T47D (cell line): ENCODE measurements at regions not wholly inside any gene's neighbourhood (a gene's known extent, or its start where the extent isn't known, plus 50 kb on each side); places are given as distances from the start of the nearest gene placed in this dataset.
A peak's percentile ranks its signal among the peaks of the same experiment; 100 is the strongest.

Experiments
- DNase-seq, 2 experiments: peaks; one replicate each; pipeline versions ENCODE4 v3.0.0 to v3.0.0-alpha.2; 2011 to 2012; ENCODE audit warnings: low read depth in 1 of 2, low spot score in 1 of 2
- JUND ChIP-seq: IDR thresholded peaks from 2 replicates; pipeline ENCODE4 v1.6.1; 2012; ENCODE audit warnings: low read depth
- in situ Hi-C: cut with HindIII; loops from 2 replicates; pipeline ENCODE4 v1.10.0; 2016; ENCODE audit warnings: low sequenced_read_pairs, low pct_unique_long_range_greater_than_20kb

DNA sequence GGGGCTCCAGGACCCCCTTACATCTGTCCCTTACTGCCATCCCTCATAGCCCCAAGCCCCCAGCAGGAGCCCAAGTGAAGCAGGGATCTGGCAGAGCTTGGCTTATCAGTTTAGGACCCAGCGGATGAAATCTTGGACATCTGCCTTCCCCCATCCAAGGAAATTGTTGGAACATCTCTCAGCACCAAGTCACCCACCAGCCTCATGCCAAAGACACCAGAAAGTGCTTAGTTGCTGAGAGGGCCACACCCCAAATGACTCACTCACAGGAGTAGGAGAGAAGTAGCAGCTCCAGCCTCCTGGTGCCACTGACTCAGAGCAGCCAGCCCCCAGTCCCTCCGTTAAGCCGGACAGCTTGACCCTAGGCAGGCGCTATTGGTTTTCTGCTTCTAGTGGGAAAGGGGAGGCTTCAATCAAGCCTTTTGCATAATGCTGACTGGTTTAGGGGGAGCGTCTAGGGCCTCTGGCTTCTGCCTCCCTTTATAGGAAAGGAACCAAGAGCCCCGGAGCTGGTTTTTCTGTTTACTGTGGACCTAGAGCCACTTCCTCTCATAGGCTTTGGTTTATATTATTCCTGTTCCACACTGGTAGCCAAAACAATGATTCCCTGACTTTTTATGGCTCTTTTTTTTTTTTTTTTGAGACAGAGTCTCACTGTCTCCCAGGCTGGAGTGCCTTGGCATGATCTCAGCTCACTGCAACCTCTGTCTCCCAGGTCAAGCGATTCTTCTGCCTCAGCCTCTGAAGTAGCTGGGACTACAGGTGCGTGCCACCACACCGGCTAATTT lies 114.2 kb upstream of the IPO9 start:
- in situ Hi-C loops, result no loop called here
- no peak for TF ChIP-seq JUND
- DNase-seq, result no peak

DNA sequence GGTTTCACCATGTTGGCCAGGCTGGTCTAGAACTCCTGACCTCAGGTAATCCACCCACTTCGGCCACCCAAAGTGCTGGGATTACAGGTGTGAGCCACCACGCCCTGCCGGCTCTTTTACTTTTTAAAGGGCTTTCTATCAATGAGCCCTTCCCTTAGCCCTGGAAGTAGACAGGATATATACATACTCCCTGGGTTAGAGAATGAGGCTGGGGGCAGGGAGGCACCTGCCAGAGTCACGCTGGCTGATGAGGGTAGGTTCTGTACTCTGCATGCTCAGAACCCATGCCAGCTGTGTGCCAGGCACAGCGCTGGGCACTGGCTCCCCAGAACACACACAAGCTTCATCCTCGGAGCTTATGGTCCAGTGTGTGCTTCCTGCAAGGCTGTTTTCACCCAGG lies 113.6 kb upstream of the IPO9 start:
- no peak for TF ChIP-seq JUND
- DNase-seq, result no peak
- in situ Hi-C loops, result no loop called here

DNA sequence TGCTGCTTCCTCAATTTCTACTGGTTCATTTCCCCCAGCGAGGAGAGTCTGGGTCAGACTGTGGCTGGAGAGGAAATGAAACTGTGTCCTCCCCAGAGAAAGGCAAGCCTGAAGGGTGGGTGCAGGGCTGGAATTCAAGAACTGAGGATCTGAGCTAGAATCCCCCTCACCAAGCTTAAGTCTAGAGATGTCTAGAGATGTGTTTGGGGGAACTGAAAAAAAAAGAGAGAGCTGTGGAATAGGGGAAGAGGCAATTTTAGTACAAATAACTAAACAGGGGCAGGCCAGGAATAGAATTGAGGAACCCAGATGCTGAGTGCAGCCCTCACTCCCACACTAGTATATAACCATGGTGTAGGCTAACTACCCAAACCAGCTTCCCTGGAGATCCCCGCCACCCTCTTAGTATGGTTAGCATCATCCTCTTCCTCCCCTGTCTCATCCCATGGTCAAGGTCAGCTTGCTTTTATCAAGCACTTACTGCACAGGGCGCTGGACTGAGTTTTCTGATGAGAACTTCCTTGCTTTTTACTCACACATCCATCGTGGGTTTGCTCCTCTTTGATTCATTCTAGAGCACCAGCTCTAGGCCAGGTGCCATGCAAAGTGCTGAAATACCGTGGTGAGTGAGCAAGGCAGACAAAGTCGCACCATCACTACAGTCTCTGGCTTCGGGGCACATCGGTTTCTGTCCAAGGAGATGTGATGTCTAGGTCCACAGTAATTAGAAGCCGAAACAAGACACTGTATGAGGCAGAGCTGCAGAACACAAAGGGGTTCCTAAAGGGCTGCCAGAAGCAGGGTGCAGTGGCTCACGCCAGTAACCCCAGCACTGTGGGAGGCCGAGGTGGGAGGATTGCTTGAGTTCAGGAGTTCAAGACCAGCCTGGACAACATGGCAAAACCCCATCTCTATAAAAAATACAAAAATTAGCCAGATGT lies 112.9 kb upstream of the IPO9 start:
- in situ Hi-C loops, result no loop called here
- no peak for TF ChIP-seq JUND
- no peak for DNase-seq

DNA sequence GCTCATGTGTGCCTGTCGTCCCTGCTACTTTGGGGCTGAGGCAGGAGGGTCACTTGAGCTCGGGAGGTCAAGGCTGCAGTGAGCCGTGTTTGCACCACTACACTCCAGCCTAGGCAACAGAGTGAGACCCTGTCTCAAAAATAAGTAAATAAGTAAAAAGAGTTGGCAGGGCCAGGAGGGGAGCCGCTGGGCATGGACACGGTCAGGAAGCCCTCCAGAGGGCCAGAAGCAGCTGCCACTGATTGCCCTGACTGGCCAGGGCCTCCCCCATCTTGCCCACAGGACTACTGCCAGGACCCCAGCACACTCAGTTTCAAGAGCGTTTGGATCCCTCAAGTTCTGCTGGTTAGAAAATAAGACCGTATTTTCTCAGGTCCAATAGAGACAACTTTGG lies 112.2 kb upstream of the IPO9 start:
- no peak for TF ChIP-seq JUND
- in situ Hi-C loops, result no loop called here
- no peak for DNase-seq

DNA sequence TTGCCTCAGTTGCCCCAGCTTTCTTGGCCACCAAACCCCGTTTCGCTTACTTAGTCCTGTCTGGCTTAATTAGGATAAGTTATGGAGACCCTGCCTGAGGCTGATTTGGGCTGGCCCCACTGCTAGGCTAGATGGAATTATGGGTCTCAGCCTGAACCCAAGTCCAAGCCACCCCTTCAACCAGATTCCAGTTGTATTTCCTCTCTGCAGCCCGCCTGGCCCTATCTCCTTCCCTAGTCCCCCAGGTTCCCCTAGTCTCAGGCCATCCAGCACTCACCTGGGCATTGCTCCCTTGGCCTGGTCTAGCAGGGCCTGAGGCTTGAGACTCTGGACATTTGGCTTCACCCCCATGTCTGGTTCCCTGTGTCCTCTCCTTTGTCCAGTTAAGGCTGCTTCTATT lies 111.7 kb upstream of the IPO9 start:
- no peak for DNase-seq
- no peak for TF ChIP-seq JUND
- in situ Hi-C loops, result no loop called here

DNA sequence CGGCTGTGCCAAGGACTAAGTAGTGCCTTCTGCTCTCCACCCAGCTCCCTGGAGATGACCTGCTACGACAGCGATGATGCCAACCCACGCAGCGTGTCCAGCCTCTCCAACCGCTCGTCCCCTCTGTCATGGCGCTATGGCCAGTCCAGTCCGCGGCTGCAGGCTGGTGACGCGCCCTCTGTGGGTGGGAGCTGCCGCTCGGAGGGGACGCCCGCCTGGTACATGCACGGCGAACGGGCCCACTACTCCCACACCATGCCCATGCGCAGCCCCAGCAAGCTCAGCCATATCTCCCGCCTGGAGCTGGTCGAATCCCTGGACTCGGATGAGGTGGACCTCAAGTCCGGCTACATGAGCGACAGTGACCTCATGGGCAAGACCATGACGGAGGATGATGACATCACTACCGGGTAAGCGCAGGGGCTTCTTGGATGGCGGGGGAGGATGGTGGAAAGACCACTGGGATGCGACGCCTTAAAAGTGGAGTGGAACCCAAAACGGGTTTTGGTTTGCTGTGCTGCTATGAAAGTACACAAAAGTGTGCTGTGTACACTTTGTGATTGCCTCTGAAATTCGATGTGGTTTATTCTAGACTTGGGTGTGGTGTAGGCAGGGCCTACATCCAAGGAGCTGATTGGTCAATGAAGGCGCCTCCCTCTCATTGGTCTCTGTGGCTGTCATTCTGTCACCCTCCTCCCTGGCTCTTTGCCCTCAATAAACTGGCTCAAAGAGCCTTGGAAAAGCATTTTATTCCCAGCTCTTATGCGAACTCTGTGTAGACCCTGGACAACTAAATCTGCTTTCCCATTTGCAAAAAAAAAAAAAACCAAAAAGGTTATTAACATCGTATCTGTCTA lies 110.4 kb upstream of the IPO9 start:
- in situ Hi-C loops, result no loop called here
- TF ChIP-seq JUND, result no peak
- peak in 1 of 2 experiments; percentile 48 for DNase-seq

DNA sequence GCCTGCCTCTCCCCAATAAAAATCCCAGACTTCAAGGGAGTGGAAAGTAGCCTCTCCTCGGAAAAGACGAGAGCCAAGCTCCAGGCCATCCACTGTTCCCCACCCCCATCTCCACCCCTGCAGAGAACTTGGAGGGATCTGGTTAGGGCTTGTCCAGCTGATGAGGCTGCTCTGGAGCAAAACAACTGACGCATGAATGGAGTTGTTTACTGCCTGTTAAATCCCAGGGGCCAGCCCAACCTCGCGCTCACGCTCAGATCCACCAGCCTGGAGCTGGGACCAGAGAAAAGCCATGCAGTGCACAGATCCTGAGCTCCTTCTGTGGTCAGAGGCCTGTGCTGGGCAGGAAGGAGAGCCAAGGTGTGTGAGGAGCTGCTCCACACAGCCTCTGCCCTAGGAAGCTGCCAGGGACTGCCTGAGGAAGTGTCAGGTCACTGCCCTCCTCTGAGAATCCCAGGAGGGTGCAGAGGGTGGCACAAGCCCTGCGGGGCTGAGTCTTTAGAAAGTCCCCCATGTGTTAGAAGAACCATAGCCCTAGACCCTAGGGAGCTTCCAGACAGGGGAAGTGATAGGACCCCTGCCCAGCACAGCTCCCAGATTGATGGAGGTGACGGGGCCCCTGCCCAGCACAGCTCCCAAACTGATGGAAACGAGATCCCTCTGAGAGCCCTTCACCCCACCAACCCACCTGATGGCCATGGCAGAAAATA lies 109.0 kb upstream of the IPO9 start:
- in situ Hi-C loops, result no loop called here
- TF ChIP-seq JUND, result no peak
- no peak for DNase-seq

DNA sequence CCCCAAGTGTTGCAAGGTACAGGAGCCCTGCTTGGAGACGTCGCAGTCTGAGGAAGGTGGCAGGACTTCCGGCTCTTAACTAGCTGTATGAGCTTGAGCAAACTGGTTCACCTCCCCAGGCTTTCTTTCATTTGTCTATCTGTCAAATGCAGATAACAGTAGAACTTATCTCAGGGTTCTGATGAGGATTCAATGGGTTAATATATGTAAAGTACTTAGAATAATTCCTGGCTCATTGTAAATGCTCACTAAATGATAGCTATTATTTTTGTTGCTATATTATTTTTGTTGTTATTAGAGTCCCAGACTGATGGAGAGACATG lies 108.5 kb upstream of the IPO9 start:
- DNase-seq, result no peak
- TF ChIP-seq JUND, result no peak
- in situ Hi-C loops, result no loop called here

DNA sequence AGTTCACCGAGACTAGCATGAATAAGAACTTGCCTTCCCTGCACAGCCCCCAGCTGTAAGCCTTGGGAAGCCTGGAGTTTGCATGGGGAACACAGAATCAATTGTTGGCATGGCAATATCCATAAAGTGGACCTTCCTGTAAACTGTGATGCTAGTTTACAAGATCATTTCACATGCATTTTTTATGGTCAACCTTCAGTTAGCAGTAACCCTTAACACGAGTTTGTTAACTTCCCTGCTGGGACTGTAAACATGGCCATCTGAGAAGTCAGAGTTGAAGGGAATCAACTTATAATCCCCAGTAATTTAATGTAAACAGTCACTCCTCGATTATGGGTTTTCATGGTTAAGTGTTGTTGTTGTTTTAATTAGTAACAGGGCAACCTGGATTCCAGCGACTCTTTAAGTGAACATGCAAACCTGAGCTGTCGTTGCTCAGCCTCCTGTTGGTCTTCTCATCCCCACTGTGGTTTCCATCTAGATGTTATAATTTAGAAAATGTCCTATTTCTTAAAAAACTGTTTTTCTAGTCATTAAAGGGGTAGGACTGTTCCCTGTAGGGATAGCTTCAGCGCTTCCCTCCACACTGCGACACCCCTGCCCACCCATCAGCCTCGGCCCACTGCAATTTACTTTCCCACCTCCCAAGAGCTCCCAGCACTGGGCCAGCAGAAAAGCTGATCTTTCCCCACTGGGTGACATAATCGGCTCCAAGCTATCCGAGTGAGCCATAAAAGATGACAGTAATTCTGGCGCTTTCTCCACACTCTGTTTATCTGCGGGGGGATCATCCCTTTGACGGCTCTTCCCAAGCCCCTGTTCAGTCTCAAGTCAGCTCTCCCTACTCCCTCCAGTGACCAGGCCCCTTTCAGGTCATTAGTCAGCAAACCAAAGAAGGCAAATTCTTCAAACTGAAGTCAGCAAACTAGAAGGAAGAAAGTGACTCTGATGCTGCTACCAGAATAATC lies 107.6 kb upstream of the IPO9 start:
- no peak for TF ChIP-seq JUND
- in situ Hi-C loops, result no loop called here
- DNase-seq, result no peak

DNA sequence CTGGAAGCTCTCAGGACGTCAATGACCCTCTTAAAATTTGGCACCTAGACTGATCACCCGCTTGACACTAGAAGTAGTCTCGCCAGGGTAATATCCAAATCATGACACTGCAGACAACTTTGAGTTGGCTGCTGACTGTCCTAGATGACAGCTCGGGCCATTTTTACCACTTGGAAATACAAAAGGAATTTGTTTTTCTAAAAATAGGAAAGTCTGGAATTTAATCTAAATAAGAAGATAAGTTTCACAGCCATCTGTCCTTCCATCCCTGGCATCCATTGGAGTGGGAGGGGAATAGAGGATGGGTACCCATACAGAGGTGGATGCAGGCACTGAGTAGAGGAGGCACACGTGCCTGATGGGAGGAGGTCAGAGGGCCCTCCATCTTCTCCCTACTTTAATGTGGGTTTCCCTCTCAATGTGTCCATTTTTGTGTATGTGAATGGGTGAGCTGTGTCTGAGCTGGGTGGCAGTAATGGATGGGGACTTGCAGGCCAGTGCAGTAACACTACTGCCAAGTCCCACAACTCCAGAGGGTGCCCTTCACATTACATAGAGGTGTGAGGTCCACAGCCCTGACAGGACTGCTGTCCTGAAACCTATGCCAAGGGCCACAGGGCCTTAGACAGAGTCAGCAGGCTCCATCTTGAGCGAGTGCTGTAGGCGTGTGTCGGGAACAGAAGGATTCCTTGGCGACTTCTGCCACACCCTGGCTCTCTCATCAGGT lies 104.8 kb upstream of the IPO9 start:
- TF ChIP-seq JUND, result no peak
- no peak for DNase-seq
- in situ Hi-C loops, result no loop called here

DNA sequence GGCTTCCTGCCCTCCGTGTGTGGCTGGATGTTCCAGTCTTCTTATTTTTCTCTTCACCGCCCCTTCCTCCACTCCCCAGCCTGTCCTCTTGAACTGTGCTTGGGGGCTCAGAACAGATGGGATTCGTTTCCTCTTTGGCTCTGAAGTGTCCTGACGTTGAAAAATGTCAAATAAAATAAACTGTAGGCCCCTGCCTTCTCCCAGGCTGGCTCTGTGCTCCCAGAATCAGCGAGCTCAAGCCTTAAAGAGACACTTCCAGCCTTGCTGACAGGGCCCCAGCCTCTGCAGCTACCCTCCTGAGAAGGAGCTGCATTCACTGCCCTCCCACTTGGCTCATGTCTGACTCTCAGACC lies 104.2 kb upstream of the IPO9 start:
- no peak for DNase-seq
- no peak for TF ChIP-seq JUND
- in situ Hi-C loops, result no loop called here
